T47D (cell line): ENCODE measurements at regions not wholly inside any gene's neighbourhood (a gene's known extent, or its start where the extent isn't known, plus 50 kb on each side); places are given as distances from the start of the nearest gene placed in this dataset.

Experiments used
- DNase-seq, 2 experiments: peaks; one replicate each; pipeline versions ENCODE4 v3.0.0 to v3.0.0-alpha.2; 2011 to 2012; ENCODE audit warnings: low read depth in 1 of 2, low spot score in 1 of 2
- JUND ChIP-seq: IDR thresholded peaks from 2 replicates; pipeline ENCODE4 v1.6.1; 2012; ENCODE audit warnings: low read depth
- in situ Hi-C: cut with HindIII; loops from 2 replicates; pipeline ENCODE4 v1.10.0; 2016; ENCODE audit warnings: low sequenced_read_pairs, low pct_unique_long_range_greater_than_20kb

DNA sequence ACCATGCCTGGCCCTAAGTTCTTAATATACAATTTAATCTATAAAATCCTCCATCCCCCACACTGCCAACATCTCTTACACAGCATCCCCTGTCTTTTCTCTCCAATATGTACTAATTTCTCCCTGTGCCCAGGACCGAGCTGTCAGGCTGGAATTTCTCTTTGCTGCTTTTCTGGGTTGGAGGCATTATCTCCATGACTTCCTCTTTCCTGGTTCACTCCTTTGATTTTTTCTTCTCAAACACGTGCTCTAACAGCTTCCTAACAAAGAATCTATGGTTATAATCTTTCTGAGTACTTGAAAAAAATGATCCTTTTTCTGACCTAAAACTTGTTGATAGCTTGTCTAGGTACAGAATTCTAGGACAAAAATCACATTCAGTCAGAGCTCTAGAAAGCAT, 112.8 kb downstream of the C1D start:
- no peak for TF ChIP-seq JUND
- no peak for DNase-seq
- in situ Hi-C loops, result no loop called here

DNA sequence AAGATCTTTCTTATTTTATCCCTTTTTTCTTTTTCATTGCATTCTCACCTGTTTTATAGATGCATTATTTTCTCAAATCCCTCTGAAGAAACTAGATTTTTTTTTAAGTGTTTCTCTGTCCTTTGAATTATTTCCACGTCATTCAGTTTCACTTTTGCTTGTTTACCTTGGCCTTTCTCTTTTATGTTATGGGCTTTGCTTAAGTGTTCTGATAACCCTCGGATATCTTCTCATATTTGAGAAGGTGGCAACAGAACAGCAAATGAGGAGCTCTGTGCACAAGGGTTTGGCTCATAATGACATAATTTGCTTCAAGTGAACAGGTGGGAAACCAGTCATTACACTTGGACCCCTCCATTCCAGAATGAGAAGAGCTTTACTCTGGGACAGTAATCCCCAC, 111.9 kb downstream of the C1D start:
- no peak for TF ChIP-seq JUND

DNA sequence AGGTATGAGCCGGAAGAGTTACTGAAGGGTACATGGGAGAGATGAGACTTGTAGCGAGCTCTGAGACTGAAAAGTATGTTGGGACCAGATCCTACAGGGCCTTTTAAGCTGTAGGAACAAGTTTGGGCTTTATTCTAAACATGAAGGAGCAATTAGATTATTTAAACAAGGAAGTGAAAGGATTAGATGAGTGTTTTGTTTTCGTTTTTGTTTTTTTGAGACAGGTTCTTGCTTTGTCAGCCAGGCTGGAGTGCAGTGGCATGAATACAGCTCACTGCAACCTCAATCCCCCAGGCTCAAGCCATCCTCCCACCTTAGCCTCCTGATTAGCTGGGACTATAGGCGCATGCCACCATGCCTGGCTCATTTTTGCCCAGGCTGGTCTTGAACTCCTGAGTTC, 110.7 kb downstream of the C1D start:
- TF ChIP-seq JUND, result no peak
- in situ Hi-C loops, result no loop called here
- DNase-seq, result no peak

More for the DNA sequence above, 111.9 kb downstream of the C1D start:
- in situ Hi-C loops, result no loop called here
- DNase-seq, result no peak

DNA sequence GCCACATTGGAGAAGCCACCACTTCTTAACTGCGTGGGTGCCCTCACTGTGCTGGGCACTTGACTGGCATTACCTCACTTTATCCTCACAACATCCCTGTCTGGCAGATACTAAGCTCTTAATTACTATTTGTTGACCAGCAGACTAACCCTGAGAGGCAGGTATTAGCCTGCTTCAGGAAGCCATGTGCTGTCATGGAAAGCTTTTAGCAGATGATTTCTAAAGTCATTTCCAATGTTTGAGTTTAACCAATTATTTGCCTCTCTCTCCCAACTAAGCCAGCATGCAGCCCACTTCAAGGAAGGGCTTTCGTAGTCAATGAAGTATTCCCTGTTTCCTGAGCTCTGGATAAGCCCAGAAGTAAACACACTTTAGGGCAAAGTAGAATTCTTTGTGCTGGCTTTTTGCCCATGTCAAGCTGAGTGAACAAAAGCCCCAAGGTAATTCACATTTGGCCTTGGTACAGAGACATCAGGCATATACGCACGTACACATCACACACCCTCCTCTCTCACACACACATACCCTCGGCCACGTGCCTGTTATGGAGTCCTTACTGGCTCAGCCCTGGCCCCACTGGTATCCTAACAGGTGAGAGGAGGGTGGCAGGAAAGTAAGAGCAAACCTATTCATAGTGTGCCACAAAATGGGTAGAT, 108.6 kb downstream of the C1D start:
- in situ Hi-C loops, result no loop called here
- peak in 1 of 2 experiments; percentile 76 for DNase-seq
- no peak for TF ChIP-seq JUND

DNA sequence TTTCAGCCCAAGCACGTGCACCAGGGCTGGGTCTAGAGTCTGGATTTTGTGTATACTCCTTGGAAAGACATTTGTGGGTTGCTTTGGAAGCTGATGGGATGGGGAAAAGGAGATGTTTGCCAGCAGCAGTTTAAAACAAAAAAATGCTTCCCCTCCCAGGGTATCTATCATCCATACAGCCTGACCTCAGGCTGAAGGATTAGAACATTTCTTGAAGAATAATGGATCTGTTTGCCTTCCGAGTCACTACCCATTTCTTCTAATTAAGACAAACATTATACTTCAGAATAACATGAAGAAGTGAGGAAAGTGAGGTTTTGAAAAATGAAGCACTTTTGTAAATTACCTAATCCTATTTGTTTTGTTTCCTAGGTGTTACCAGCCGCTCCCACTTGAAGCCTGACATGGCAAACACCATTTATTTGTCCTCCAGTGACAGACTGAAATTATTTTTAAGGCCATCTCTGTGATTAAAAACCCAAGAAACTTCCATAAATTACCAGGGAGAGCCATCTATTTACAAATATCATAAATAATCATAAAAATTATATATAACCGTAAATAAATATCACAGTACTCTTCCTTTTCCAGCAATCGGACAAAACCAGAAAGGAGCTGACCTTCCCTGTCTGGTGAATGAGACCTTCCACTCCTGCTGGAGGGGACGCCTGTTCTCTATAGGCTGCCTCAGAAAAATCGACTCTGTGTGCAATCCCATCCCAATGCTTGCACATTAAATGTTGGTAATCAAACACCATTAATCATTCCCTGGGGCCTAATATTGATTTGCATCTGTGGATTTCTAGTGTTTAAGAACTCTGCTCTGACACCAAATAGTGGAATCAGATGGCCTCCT, 106.8 kb downstream of the C1D start:
- in situ Hi-C loops, result no loop called here
- no peak for DNase-seq
- no peak for TF ChIP-seq JUND

DNA sequence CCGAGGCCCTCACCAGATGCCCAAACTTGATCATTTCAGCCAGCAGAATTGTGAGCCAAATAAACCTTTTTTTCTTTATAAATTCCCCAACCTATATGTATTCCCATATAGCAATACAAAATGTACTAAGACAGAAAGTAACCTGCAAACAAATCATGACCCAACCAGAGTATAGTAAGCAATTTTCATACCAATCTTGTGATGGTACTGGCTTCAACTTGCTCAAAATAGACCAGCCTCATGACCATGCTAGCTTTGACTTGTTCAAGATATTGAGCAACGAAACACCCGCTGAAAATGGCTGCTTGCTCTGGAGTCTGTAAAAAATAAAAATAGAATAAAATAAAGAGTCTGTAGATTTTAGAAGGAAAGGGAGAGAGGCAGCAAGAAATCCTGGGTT, 97.6 kb downstream of the C1D start:
- in situ Hi-C loops, result no loop called here
- no peak for TF ChIP-seq JUND
- no peak for DNase-seq

DNA sequence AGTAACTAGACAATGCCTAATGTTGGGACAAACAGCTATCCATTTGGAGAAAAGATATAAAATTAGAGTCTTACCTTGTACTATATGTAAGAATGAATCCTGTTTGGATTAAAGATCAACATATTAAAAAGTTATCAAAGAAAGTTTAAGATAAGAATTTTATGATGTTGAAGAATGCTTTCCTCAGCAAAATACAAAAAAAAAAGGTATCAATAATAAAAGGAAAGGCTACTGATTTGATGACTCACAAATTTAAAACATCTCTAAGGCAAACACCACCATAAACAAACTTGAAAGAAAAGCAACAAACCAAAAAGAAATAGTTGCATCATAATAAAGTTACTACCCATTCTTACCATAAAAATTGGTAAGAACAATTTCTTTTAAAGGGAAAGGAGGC, 92.7 kb downstream of the C1D start:
- no peak for TF ChIP-seq JUND
- DNase-seq, result no peak
- in situ Hi-C loops, result no loop called here

DNA sequence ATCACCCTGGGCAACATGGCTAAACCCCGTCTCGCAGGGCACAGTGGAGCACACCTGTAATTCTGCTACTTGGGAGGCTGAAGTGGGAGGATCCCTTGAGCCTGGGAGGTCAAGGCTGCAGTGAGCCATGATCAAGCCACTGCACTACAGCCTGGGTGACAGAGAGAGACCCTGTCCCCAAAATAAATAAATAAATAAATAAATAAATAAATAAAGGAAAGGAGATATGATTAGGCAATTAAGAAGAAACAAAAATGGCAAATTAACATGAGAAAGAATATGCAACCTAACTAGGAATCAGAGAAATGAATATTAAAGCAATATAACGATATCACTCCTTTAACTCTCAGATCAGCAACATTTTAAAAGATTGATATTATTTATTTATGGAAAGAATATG, 92.3 kb downstream of the C1D start:
- in situ Hi-C loops, result no loop called here
- TF ChIP-seq JUND, result no peak
- DNase-seq, result no peak

DNA sequence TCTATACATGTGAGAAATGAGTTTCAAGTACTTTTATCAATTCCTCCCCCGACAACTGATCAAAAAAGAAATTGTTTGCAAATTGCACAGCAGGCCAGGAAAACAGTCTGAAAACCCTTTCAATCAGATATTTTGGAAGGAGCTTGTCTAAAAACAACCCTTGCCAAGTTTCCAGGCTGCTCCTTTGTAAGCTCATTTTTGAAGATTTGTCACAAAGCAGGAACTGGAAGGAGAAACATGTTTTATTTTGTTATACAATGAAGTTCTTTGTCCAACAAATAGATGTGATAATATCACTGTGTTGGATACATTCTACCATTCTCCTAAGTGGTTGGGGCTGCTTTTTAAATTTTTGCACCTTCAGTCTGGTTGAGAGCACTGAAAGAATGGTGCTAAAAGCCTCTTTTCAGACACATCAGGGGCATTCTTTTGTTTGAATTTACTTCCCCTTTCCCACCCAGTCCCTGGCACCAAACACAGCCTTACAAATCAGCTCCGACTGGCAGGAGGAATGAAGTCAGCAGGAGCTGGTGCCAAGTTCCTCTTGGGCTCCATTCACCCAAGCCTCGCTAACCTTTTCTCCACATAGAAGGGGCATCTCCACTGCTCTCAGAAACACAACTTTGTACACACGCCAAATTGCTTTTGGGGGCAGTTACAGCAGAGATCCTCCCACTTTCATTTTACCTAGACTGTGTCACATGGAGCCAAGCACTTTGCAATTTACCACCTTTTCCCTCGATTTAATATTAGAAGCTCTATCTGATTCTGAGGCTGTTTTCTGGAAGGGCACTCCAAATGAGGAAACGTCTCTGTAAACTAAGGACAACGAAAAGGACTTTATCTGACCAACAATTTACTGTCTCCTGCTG, 88.0 kb downstream of the C1D start:
- in situ Hi-C loops, result no loop called here
- TF ChIP-seq JUND, result no peak
- peak in 1 of 2 experiments; percentile 19 for DNase-seq

DNA sequence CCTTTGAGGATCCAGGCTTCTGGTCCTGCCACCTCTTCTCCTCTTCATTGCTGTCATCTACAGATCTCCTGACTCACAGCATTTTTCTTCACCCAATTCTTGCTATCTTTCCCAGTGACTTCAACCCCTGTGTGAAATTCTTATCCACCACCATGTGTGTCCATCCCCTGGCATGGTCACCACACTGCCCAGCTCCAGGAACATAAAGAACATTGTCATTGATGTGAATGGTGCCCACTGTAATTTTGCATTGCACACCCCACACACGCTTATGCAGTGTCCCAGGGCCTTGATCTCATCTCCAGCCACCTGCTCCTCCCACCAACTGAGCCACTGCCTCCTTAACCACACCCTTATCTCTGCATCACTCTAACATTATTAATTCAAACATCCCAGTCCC, 85.3 kb downstream of the C1D start:
- no peak for DNase-seq

DNA sequence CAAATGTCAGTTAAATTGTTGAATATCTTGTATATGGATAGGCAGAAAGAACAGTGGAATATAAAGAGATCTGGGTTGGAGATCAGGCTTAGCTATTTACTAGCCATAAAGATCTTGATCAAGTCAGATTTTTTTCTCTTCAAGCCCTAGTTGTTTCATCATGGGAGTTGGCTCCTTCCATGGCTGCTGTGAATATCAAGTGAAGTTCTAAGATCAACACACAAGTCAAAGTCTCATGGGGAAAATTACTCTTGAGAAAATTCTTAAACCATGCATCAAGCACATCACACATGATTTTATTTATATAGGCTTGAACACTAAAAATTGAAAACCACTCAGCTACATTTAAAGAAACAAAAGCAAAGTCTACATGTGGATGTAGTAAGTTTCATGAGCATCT, 79.8 kb downstream of the C1D start:
- TF ChIP-seq JUND, result no peak
- in situ Hi-C loops, result no loop called here

More for the DNA sequence above, 85.3 kb downstream of the C1D start:
- in situ Hi-C loops, result no loop called here
- no peak for TF ChIP-seq JUND

DNA sequence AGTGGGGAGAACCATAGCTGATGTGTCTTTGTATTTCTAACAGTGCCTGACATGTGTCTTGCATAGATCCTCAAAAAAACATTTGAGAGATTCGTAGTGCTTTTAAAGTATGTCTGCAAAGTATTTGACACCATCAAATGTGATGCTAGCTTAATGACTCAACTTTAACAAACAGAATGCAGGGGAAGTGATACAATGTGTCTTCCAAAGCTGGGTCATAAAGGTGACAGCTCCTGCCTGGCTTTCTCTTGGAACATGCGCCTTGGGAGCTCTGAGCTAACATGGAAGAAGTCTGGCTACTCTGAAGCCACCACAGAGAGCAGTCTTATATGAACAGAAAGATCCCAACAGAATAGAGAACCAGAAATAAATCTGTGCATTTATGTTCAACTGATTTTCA, 78.2 kb downstream of the C1D start:
- no peak for DNase-seq
- in situ Hi-C loops, result no loop called here
- TF ChIP-seq JUND, result no peak

More for the DNA sequence above, 79.8 kb downstream of the C1D start:
- no peak for DNase-seq
